HEK293 (cell line): ENCODE measurements at regions not wholly inside any gene's neighbourhood (a gene's known extent, or its start where the extent isn't known, plus 50 kb on each side); places are given as distances from the start of the nearest gene placed in this dataset.

Source experiments
- CTCF ChIA-PET: fragments of 350-600 bp; formaldehyde crosslinking; extraction: SDS; loops from one replicate; lab custom pipeline; 2021; ENCODE audit warnings: antibody characterized with exemption; lab: Yijun Ruan, JAX
- POLR2A ChIA-PET: fragments of 300-600 bp; formaldehyde crosslinking; extraction: SDS; loops from one replicate; lab custom pipeline; 2020; ENCODE audit warnings: antibody characterized with exemption, inconsistent platforms; lab: Yijun Ruan, JAX
- H3K27ac ChIP-seq: fragments of 200-500 bp; sonication (Bioruptor generic); 2 replicates; pipeline ENCODE4 v1.5.1; 2014; ENCODE audit warnings: low read depth, low read length, control low read depth, inconsistent platforms; ENCODE audit errors: extremely low read depth
- H3K36me3 ChIP-seq, 2 experiments: fragments of 200-500 bp in 1 of 2; sonication (Bioruptor generic) in 1 of 2; 1 replicate in 1 of 2; 2 replicates in 1 of 2; pipeline ENCODE4 v1.5.1; 2014 to 2017; ENCODE audit warnings: inconsistent platforms in 2 of 2, low read length in 2 of 2; ENCODE audit not compliant: control insufficient read depth in 2 of 2, insufficient read depth in 1 of 2
- H3K4me1 ChIP-seq: fragments of 200-500 bp; sonication (Bioruptor generic); 2 replicates; pipeline ENCODE4 v1.5.1; 2014; ENCODE audit warnings: mild to moderate bottlenecking, low read length, inconsistent platforms; ENCODE audit not compliant: control insufficient read depth, insufficient read depth
- H3K4me3 ChIP-seq: 2 replicates; pipeline ENCODE4 v1.5.1; 2011; ENCODE audit warnings: low read depth, mild to moderate bottlenecking, control low read depth, low read length, moderate library complexity
- H3K9me3 ChIP-seq: fragments of 200-500 bp; sonication (Bioruptor generic); 2 replicates; pipeline ENCODE4 v1.5.1; 2014; ENCODE audit warnings: low read depth, low read length, inconsistent platforms; ENCODE audit not compliant: control insufficient read depth, insufficient read depth
- EGR2 ChIP-seq: fragments of 450-650 bp; formaldehyde crosslinking; IDR thresholded peaks from 2 replicates; pipeline ENCODE4 v1.5.1; 2016; ENCODE audit warnings: low read depth, missing biosample characterization, missing genetic modification characterization
- ELK4 ChIP-seq: IDR thresholded peaks from 2 replicates; pipeline ENCODE4 v1.6.1; 2011; ENCODE audit warnings: mild to moderate bottlenecking, low read depth, low read length, borderline replicate concordance
- GFI1B ChIP-seq: fragments of 450-650 bp; formaldehyde crosslinking; IDR thresholded peaks from 2 replicates; pipeline ENCODE4 v1.5.1; 2016; ENCODE audit warnings: missing biosample characterization, missing genetic modification characterization
- GLI2 ChIP-seq: fragments of 450-650 bp; formaldehyde crosslinking; IDR thresholded peaks from 2 replicates; pipeline ENCODE4; 2017; ENCODE audit warnings: missing biosample characterization, missing genetic modification characterization, low read depth, borderline replicate concordance
- KLF1 ChIP-seq: fragments of 450-650 bp; formaldehyde crosslinking; IDR thresholded peaks from 2 replicates; pipeline ENCODE4 v1.5.1; 2016; ENCODE audit warnings: missing biosample characterization, missing genetic modification characterization
- KLF16 ChIP-seq: fragments of 450-650 bp; formaldehyde crosslinking; IDR thresholded peaks from 2 replicates; pipeline ENCODE4 v1.5.1; 2017; ENCODE audit warnings: missing biosample characterization, missing genetic modification characterization
- MYNN ChIP-seq: fragments of 450-650 bp; formaldehyde crosslinking; IDR thresholded peaks from 2 replicates; pipeline ENCODE4 v1.5.1; 2016; ENCODE audit warnings: missing biosample characterization, missing genetic modification characterization, borderline replicate concordance
- OSR2 ChIP-seq: fragments of 450-650 bp; formaldehyde crosslinking; IDR thresholded peaks from 2 replicates; pipeline ENCODE4 v1.5.1; 2016; ENCODE audit warnings: missing biosample characterization, missing genetic modification characterization
- SCRT1 ChIP-seq: fragments of 450-650 bp; formaldehyde crosslinking; IDR thresholded peaks from 2 replicates; pipeline ENCODE4 v1.5.1; 2016; ENCODE audit warnings: missing biosample characterization, missing genetic modification characterization, borderline replicate concordance
- ZBTB1 ChIP-seq: fragments of 450-650 bp; formaldehyde crosslinking; IDR thresholded peaks from 2 replicates; pipeline ENCODE4 v1.5.1; 2016; ENCODE audit warnings: missing biosample characterization, missing genetic modification characterization
- ZNF16 ChIP-seq: fragments of 450-650 bp; formaldehyde crosslinking; IDR thresholded peaks from 2 replicates; pipeline ENCODE4 v1.5.1; 2016; ENCODE audit warnings: low read depth, missing biosample characterization, missing genetic modification characterization
- ZNF174 ChIP-seq: fragments of 450-650 bp; formaldehyde crosslinking; IDR thresholded peaks from 2 replicates; pipeline ENCODE4 v1.5.0; 2017; ENCODE audit warnings: missing biosample characterization, mild to moderate bottlenecking, missing genetic modification characterization
- ZNF175 ChIP-seq: fragments of 450-650 bp; formaldehyde crosslinking; IDR thresholded peaks from 2 replicates; pipeline ENCODE4 v1.5.1; 2016; ENCODE audit warnings: missing biosample characterization, missing genetic modification characterization
- ZNF19 ChIP-seq: fragments of 450-650 bp; formaldehyde crosslinking; IDR thresholded peaks from 2 replicates; pipeline ENCODE4; 2016; ENCODE audit warnings: missing biosample characterization, missing genetic modification characterization, low read depth
- ZNF341 ChIP-seq: fragments of 450-650 bp; formaldehyde crosslinking; IDR thresholded peaks from 2 replicates; pipeline ENCODE4; 2016; ENCODE audit warnings: low read depth, missing biosample characterization, missing genetic modification characterization
- ZNF501 ChIP-seq: fragments of 450-650 bp; formaldehyde crosslinking; IDR thresholded peaks from 2 replicates; pipeline ENCODE4 v1.5.1; 2016; ENCODE audit warnings: missing biosample characterization, missing genetic modification characterization
- ZNF548 ChIP-seq: fragments of 450-650 bp; formaldehyde crosslinking; IDR thresholded peaks from 2 replicates; pipeline ENCODE4 v1.5.1; 2016; ENCODE audit warnings: missing biosample characterization, missing genetic modification characterization
- ZNF560 ChIP-seq: fragments of 450-650 bp; formaldehyde crosslinking; IDR thresholded peaks from 2 replicates; pipeline ENCODE4 v1.5.1; 2017; ENCODE audit warnings: missing biosample characterization, missing genetic modification characterization, borderline replicate concordance
- ZNF626 ChIP-seq: fragments of 450-650 bp; sonication (Bioruptor Pico); formaldehyde crosslinking; IDR thresholded peaks from 2 replicates; pipeline ENCODE4 v1.5.1; 2018; ENCODE audit warnings: missing biosample characterization, missing genetic modification characterization, inconsistent platforms
- ZNF639 ChIP-seq: fragments of 450-650 bp; formaldehyde crosslinking; IDR thresholded peaks from 2 replicates; pipeline ENCODE4 v1.5.1; 2016; ENCODE audit warnings: missing biosample characterization, missing genetic modification characterization
- ZNF658 ChIP-seq: fragments of 450-650 bp; formaldehyde crosslinking; IDR thresholded peaks from 2 replicates; pipeline ENCODE4; 2016; ENCODE audit warnings: missing biosample characterization, missing genetic modification characterization
- ZNF670 ChIP-seq: fragments of 450-650 bp; formaldehyde crosslinking; IDR thresholded peaks from 2 replicates; pipeline ENCODE4 v1.5.1; 2016; ENCODE audit warnings: missing biosample characterization, missing genetic modification characterization, low read depth
- ZNF707 ChIP-seq: fragments of 450-650 bp; formaldehyde crosslinking; IDR thresholded peaks from 2 replicates; pipeline ENCODE4 v1.5.1; 2016; ENCODE audit warnings: missing biosample characterization, missing genetic modification characterization
- ZSCAN18 ChIP-seq: fragments of 450-650 bp; formaldehyde crosslinking; IDR thresholded peaks from 2 replicates; pipeline ENCODE4 v1.5.1; 2016; ENCODE audit warnings: missing biosample characterization, missing genetic modification characterization

- no peak overlapping the region for H3K4me3 ChIP-seq
- H3K27ac ChIP-seq: no peak overlapping the region
- POLR2A ChIA-PET: no interaction called here
- H3K4me1 ChIP-seq: no peaks in the 10 kb centered on the region
- CTCF ChIA-PET: no interaction called here
- no peak for TF ChIP-seq ZNF707
- TF ChIP-seq ELK4: no peak
- no peak for TF ChIP-seq EGR2 (tag by site-specific recombination)
- no peak for TF ChIP-seq GFI1B (tag by site-specific recombination)
- no peak for TF ChIP-seq OSR2
- no peak for TF ChIP-seq ZNF670 (tag by site-specific recombination)
- H3K9me3 ChIP-seq: no peaks in the 10 kb centered on the region
- H3K36me3 ChIP-seq: no peaks in the 10 kb centered on the region
Observed at GRCh38 chrX:11996810-11997209, 141.5 kb upstream of the FRMPD4 start.

- no peaks in the 10 kb centered on the region for H3K36me3 ChIP-seq
- H3K27ac ChIP-seq: no peak overlapping the region
- H3K4me1 ChIP-seq: no peaks in the 10 kb centered on the region
- H3K9me3 ChIP-seq: no peaks in the 10 kb centered on the region
- POLR2A ChIA-PET: no interaction called here
- TF ChIP-seq MYNN (tag by site-specific recombination) (no peak), KLF16 (no peak), ZNF639 (tag by site-specific recombination) (no peak), ZNF174 (tag by site-specific recombination) (no peak), ZNF16 (tag by site-specific recombination) (no peak), ZNF548 (tag by site-specific recombination) (no peak), ZSCAN18 (tag by site-specific recombination) (no peak), ZNF19 (no peak), ZNF560 (tag by site-specific recombination) (no peak), ZNF175 (tag by site-specific recombination) (no peak), ZBTB1 (tag by site-specific recombination) (no peak), ZNF658 (tag by site-specific recombination) (no peak), ZNF341 (tag by site-specific recombination) (no peak), ZNF501 (tag by site-specific recombination) (no peak), KLF1 (tag by site-specific recombination) (no peak), SCRT1 (tag by site-specific recombination) (no peak)
- TF ChIP-seq, all 188 proteins: peak for 0
- no peak overlapping the region for H3K4me3 ChIP-seq
- CTCF ChIA-PET: no interaction called here
Observed at GRCh38 chrX:11998944-11999343, 139.3 kb upstream of the FRMPD4 start.

- H3K36me3 ChIP-seq: no peaks in the 10 kb centered on the region
- CTCF ChIA-PET: no interaction called here
- no peak for TF ChIP-seq ZNF626 (tag by site-specific recombination)
- no peak for TF ChIP-seq GLI2
- POLR2A ChIA-PET: no interaction called here
- H3K27ac ChIP-seq: no peak overlapping the region
- H3K9me3 ChIP-seq: no peaks in the 10 kb centered on the region
- no peaks in the 10 kb centered on the region for H3K4me1 ChIP-seq
- H3K4me3 ChIP-seq: no peak overlapping the region
Observed at GRCh38 chrX:12002876-12003275, 135.4 kb upstream of the FRMPD4 start.
